Neuronal stem cell (in vitro differentiated cells): ENCODE measurements at regions not wholly inside any gene's neighbourhood (a gene's known extent, or its start where the extent isn't known, plus 50 kb on each side); places are given as distances from the start of the nearest gene placed in this dataset.

Experiments
- DNase-seq: peaks from one replicate; pipeline ENCODE4 v3.0.0-alpha.2; 2013; ENCODE audit warnings: low spot score
- H2AFZ ChIP-seq: one replicate; pipeline ENCODE4 v1.6.1; 2013; ENCODE audit warnings: mild to moderate bottlenecking, low read length, inconsistent platforms
- H2AK5ac ChIP-seq: 2 replicates; pipeline ENCODE4 v1.6.1; 2013; ENCODE audit warnings: low read depth, mild to moderate bottlenecking, inconsistent platforms, low read length, moderate library complexity, mixed read lengths
- H2BK120ac ChIP-seq: 2 replicates; pipeline ENCODE4 v1.6.1; 2013; ENCODE audit warnings: low read depth, mild to moderate bottlenecking, inconsistent platforms, low read length, moderate library complexity, mixed read lengths
- H2BK12ac ChIP-seq: one replicate; pipeline ENCODE4 v1.6.1; 2013; ENCODE audit warnings: low read length, inconsistent platforms
- H2BK15ac ChIP-seq: 2 replicates; pipeline ENCODE4 v1.6.1; 2013; ENCODE audit warnings: mild to moderate bottlenecking, low read length, inconsistent platforms, mixed read lengths
- H2BK5ac ChIP-seq: one replicate; pipeline ENCODE4 v1.6.1; 2013; ENCODE audit warnings: inconsistent platforms, mild to moderate bottlenecking, low read length, moderate library complexity
- H3K14ac ChIP-seq: one replicate; pipeline ENCODE4 v1.6.1; 2013; ENCODE audit warnings: low read length, inconsistent platforms
- H3K18ac ChIP-seq: 2 replicates; pipeline ENCODE4 v1.6.1; 2013; ENCODE audit warnings: low read length, inconsistent platforms
- H3K23ac ChIP-seq: 2 replicates; pipeline ENCODE4 v1.6.1; 2013; ENCODE audit warnings: low read depth, mild to moderate bottlenecking, mixed read lengths, low read length, inconsistent platforms; ENCODE audit not compliant: poor library complexity
- H3K27ac ChIP-seq: replicated peaks from 3 replicates; pipeline ENCODE4 v1.5.1; 2013; ENCODE audit warnings: low read length, inconsistent platforms
- H3K27me3 ChIP-seq, 3 experiments: 2 replicates each; pipeline ENCODE4 v1.6.1; 2013; ENCODE audit warnings: low read length in 3 of 3, mild to moderate bottlenecking in 2 of 3, inconsistent platforms in 1 of 3, low read depth in 1 of 3, mixed read lengths in 1 of 3, moderate library complexity in 1 of 3; ENCODE audit not compliant: control insufficient read depth in 3 of 3, insufficient read depth in 3 of 3
- H3K36me3 ChIP-seq, 2 donors: replicated peaks in 1 of 2; 2 replicates each; pipeline ENCODE4 v1.6.1; 2013; ENCODE audit warnings: low read length in 2 of 2; ENCODE audit not compliant: control insufficient read depth in 2 of 2, insufficient read depth in 2 of 2
- H3K4ac ChIP-seq: 2 replicates; pipeline ENCODE4 v1.6.1; 2013; ENCODE audit warnings: inconsistent platforms, mild to moderate bottlenecking, low read length, moderate library complexity
- H3K4me1 ChIP-seq, 2 donors: 1 replicate in 1 of 2; 2 replicates in 1 of 2; pipeline ENCODE4 v1.6.1; 2013; ENCODE audit warnings: low read length in 2 of 2, low read depth in 1 of 2; ENCODE audit not compliant: control insufficient read depth in 2 of 2, insufficient read depth in 1 of 2
- H3K4me2 ChIP-seq: one replicate; pipeline ENCODE4 v1.6.1; 2013; ENCODE audit warnings: mild to moderate bottlenecking, low read length, inconsistent platforms; ENCODE audit not compliant: insufficient read depth, poor library complexity, severe bottlenecking
- H3K4me3 ChIP-seq, 2 donors: 2 replicates each; pipeline ENCODE4 v1.5.1; 2013; ENCODE audit warnings: low read length in 2 of 2, mild to moderate bottlenecking in 2 of 2, inconsistent platforms in 1 of 2, moderate library complexity in 1 of 2
- H3K79me1 ChIP-seq: one replicate; pipeline ENCODE4 v1.6.1; 2013; ENCODE audit warnings: low read depth, mild to moderate bottlenecking, inconsistent platforms, low read length, moderate library complexity
- H3K9ac ChIP-seq: one replicate; pipeline ENCODE4 v1.6.1; 2013; ENCODE audit warnings: mild to moderate bottlenecking, low read depth, low read length, inconsistent platforms; ENCODE audit not compliant: poor library complexity
- H3K9me3 ChIP-seq, 2 donors: replicated peaks in 1 of 2; 2 replicates each; pipeline versions ENCODE3 to v1.6.1; 2013; ENCODE audit warnings: low read length in 2 of 2, mild to moderate bottlenecking in 2 of 2, inconsistent platforms in 1 of 2, low read depth in 1 of 2, mixed read lengths in 1 of 2, moderate library complexity in 1 of 2; ENCODE audit not compliant: control insufficient read depth in 2 of 2, insufficient read depth in 1 of 2
- H4K8ac ChIP-seq: one replicate; pipeline ENCODE4 v1.6.1; 2013; ENCODE audit warnings: low read depth, mild to moderate bottlenecking, inconsistent platforms, low read length, moderate library complexity
- H4K91ac ChIP-seq: one replicate; pipeline ENCODE4 v1.6.1; 2013; ENCODE audit warnings: low read length, low read depth, mild to moderate bottlenecking, inconsistent platforms; ENCODE audit not compliant: poor library complexity
- WGBS, 2 donors: extraction: QIAGEN DNeasy Blood & Tissue Kit; methylation state at CpG; one replicate each; pipeline ENCODE4 v1.1.7; 2013; ENCODE audit warnings: missing lambda C conversion rate in 2 of 2, mixed read lengths in 1 of 2; ENCODE audit not compliant: insufficient read length in 2 of 2, insufficient replicate concordance in 1 of 2; ENCODE audit errors: extremely low coverage in 2 of 2; 5-methylcytosine and 5-hydroxymethylcytosine counted together

DNA sequence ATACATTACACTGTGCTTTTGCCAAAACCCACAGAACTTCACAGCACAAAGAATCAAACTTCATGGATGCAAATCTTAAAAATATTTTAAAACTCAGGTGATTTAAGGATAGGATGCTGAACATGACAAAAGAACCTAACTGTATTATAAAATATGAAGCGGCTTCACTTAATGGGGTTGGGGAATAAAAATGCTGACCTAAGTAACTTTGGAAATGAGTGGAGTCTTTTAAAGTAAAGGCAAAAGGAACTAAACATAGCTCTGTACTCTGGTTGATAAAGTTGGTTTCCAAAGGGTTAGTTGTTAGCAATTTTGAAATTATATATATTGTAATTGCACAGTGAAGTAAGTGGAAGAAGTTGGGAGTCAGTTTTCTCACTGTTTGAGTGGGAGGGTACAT is 111.5 kb upstream of the SYT1 start:
- Histone ChIP-seq H2BK12ac (no peak overlapping the region), H2AFZ (no peak overlapping the region), H3K27me3 (no peaks in the 10 kb centered on the region), H3K4me3 (no peak overlapping the region), H3K4me1 (no peaks in the 10 kb centered on the region), H4K91ac (no peak overlapping the region), H3K9me3 (peaks cover 0 to 1% of the 10 kb centered on the region in 2 donors), H3K4ac (no peak overlapping the region), H3K79me1 (no peaks in the 10 kb centered on the region), H3K4me2 (no peak overlapping the region), H2AK5ac (no peak overlapping the region), H2BK5ac (no peak overlapping the region), H3K9ac (no peak overlapping the region), H3K36me3 (no peaks in the 10 kb centered on the region), H2BK15ac (no peak overlapping the region), H3K14ac (no peak overlapping the region), H3K27ac (no peak overlapping the region), H4K8ac (no peak overlapping the region), H3K23ac (no peak overlapping the region), H2BK120ac (no peak overlapping the region), H3K18ac (no peak overlapping the region)
- DNase-seq = no peak
- WGBS, 2 donors = no CpG with 5 or more reads among the region's 1 CpG

DNA sequence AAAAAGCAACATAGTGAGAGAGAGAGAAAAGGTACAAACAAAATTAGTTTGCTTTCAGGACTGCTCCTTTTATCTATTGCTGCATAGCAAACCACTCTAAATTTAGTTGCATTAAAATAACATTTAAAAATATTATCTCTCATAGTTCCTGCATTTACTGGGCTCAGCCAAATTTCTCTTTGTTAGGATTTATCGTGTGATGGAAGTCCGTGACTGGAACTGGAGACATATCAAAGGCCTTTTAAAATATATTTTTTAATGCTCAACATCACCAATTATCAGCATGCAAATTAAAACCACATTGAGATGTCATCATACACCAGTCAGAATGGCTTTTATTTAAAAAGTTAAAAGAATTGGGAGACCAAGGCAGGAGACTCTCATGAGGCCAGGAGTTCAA is 107.6 kb upstream of the SYT1 start:
- H3K9ac ChIP-seq = no peak overlapping the region
- no peak overlapping the region for H4K8ac ChIP-seq
- no peak overlapping the region for H3K23ac ChIP-seq
- no peaks in the 10 kb centered on the region for H3K79me1 ChIP-seq
- no peak overlapping the region for H2BK5ac ChIP-seq
- no peak overlapping the region for H3K18ac ChIP-seq
- H2AFZ ChIP-seq = no peak overlapping the region
- H2BK12ac ChIP-seq = no peak overlapping the region
- no peak overlapping the region for H3K4me3 ChIP-seq
- H4K91ac ChIP-seq = no peak overlapping the region
- no CpG with 5 or more reads among the region's 2 CpGs for WGBS, 2 donors
- H2BK15ac ChIP-seq = no peak overlapping the region
- H3K9me3 ChIP-seq = peaks cover 0 to 10% of the 10 kb centered on the region in 2 donors
- no peaks in the 10 kb centered on the region for H3K4me1 ChIP-seq
- H2BK120ac ChIP-seq = no peak overlapping the region
- H2AK5ac ChIP-seq = no peak overlapping the region
- no peaks in the 10 kb centered on the region for H3K36me3 ChIP-seq
- H3K27me3 ChIP-seq = no peaks in the 10 kb centered on the region
- H3K4ac ChIP-seq = no peak overlapping the region
- H3K27ac ChIP-seq = no peak overlapping the region
- H3K14ac ChIP-seq = no peak overlapping the region
- H3K4me2 ChIP-seq = no peak overlapping the region
- DNase-seq = no peak

DNA sequence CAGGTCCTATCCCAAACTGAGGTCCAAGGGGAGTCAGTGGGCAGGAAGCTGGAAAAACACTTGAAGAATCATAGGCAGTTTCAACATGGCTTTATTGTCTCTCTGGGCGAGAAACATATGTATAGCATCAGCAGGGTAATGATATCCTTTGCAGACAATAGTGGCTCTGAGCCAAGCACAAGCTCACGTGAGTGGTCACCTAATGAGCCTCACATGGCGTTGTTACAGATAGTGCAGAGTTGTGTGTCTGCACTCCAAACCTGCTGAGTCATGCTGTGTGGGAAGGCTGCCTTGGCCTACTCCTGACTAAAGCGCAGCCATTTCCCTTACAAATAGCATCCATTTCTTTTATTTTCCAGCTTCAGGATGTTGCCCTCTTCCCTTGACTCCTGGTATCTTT is 105.2 kb upstream of the SYT1 start:
- no peak overlapping the region for H2BK120ac ChIP-seq
- no CpG with 5 or more reads among the region's 4 CpGs for WGBS, 2 donors
- H3K18ac ChIP-seq = no peak overlapping the region
- no peak overlapping the region for H2AK5ac ChIP-seq
- no peak overlapping the region for H3K4me3 ChIP-seq
- H4K91ac ChIP-seq = no peak overlapping the region
- no peak overlapping the region for H2BK12ac ChIP-seq
- H4K8ac ChIP-seq = no peak overlapping the region
- no peak overlapping the region for H3K4ac ChIP-seq
- no peak overlapping the region for H3K27ac ChIP-seq
- H3K79me1 ChIP-seq = no peaks in the 10 kb centered on the region
- H3K23ac ChIP-seq = no peak overlapping the region
- no peak overlapping the region for H2BK5ac ChIP-seq
- H3K27me3 ChIP-seq = no peaks in the 10 kb centered on the region
- H3K9ac ChIP-seq = no peak overlapping the region
- no peak for DNase-seq
- H3K36me3 ChIP-seq = no peaks in the 10 kb centered on the region
- no peak overlapping the region for H3K4me2 ChIP-seq
- H2BK15ac ChIP-seq = no peak overlapping the region
- H2AFZ ChIP-seq = no peak overlapping the region
- no peak overlapping the region for H3K14ac ChIP-seq
- H3K9me3 ChIP-seq = peaks cover 0 to 10% of the 10 kb centered on the region in 2 donors
- H3K4me1 ChIP-seq = no peaks in the 10 kb centered on the region

DNA sequence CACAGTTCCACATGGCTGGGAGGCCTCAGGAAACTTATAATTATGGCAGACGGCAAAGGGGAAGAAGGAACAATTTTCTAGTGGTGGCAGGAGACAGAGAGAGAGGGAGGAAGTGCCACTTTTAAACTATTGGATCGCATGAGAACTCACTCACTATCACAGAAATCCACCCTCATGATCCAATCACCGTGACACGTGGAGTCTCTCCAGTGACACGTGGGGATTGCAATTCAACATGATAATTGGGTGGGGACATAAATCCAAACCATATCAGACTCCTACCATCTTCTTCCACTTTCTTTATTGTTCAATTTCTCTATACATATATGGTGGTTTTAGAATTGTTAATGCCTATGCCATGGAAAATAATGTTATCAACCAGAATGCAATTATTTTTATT is 103.7 kb upstream of the SYT1 start:
- peaks cover 0 to 10% of the 10 kb centered on the region in 2 donors for H3K9me3 ChIP-seq
- H4K8ac ChIP-seq = no peak overlapping the region
- H3K79me1 ChIP-seq = no peaks in the 10 kb centered on the region
- H2BK120ac ChIP-seq = no peak overlapping the region
- H4K91ac ChIP-seq = no peak overlapping the region
- no peak overlapping the region for H3K4me3 ChIP-seq
- H2BK15ac ChIP-seq = no peak overlapping the region
- no peak overlapping the region for H3K23ac ChIP-seq
- H3K4me1 ChIP-seq = no peaks in the 10 kb centered on the region
- no peak overlapping the region for H2AFZ ChIP-seq
- H3K27ac ChIP-seq = no peak overlapping the region
- no peaks in the 10 kb centered on the region for H3K36me3 ChIP-seq
- H3K4me2 ChIP-seq = no peak overlapping the region
- H2AK5ac ChIP-seq = no peak overlapping the region
- no peak overlapping the region for H2BK12ac ChIP-seq
- WGBS, 2 donors = no CpG with 5 or more reads among the region's 5 CpGs
- H3K27me3 ChIP-seq = no peaks in the 10 kb centered on the region
- H3K4ac ChIP-seq = no peak overlapping the region
- DNase-seq = no peak
- H2BK5ac ChIP-seq = no peak overlapping the region
- no peak overlapping the region for H3K18ac ChIP-seq
- H3K9ac ChIP-seq = no peak overlapping the region
- H3K14ac ChIP-seq = no peak overlapping the region
